OCI-LY1 (cell line): ENCODE measurements at regions not wholly inside any gene's neighbourhood (a gene's known extent, or its start where the extent isn't known, plus 50 kb on each side); places are given as distances from the start of the nearest gene placed in this dataset.
"Not testable (repeated sequence)": the region's sequence is repeated elsewhere in the genome, so short reads cannot be mapped to it uniquely, and the experiment has no call there.

Experiments used
- H2AFZ ChIP-seq: fragments of 200-600 bp; sonication (generic), shearing (Covaris generic); 2 replicates; pipeline ENCODE4 v1.6.0; 2014; ENCODE audit warnings: antibody characterized with exemption, mild to moderate bottlenecking, low read length
- H3F3A ChIP-seq: fragments of 200-600 bp; sonication (generic), shearing (Covaris generic); 2 replicates; pipeline ENCODE4 v1.6.0; 2014; ENCODE audit warnings: mild to moderate bottlenecking, antibody characterized with exemption, low read length, moderate library complexity; ENCODE audit not compliant: insufficient read depth
- H3K27ac ChIP-seq: fragments of 200-600 bp; sonication (generic); 2 replicates; pipeline ENCODE4 v1.5.1; 2014; ENCODE audit warnings: low read length, mixed run types, mild to moderate bottlenecking, low read depth; ENCODE audit not compliant: poor library complexity, severe bottlenecking
- H3K27me3 ChIP-seq: fragments of 200-600 bp; sonication (generic); 2 replicates; pipeline ENCODE4 v1.6.0; 2014; ENCODE audit warnings: antibody characterized with exemption, mild to moderate bottlenecking, low read length, moderate library complexity; ENCODE audit not compliant: insufficient read depth
- H3K36me3 ChIP-seq: fragments of 200-600 bp; sonication (generic); 2 replicates; pipeline ENCODE4 v1.6.1; 2014; ENCODE audit warnings: mild to moderate bottlenecking, antibody characterized with exemption, low read length, moderate library complexity, mixed read lengths; ENCODE audit not compliant: insufficient read depth
- H3K4me1 ChIP-seq: fragments of 200-600 bp; sonication (generic); 2 replicates; pipeline ENCODE4 v1.5.1; 2014; ENCODE audit warnings: mild to moderate bottlenecking, low read length, moderate library complexity; ENCODE audit not compliant: insufficient read depth, severe bottlenecking
- H3K4me2 ChIP-seq: fragments of 200-600 bp; sonication (generic), shearing (Covaris generic); 2 replicates; pipeline ENCODE4 v1.6.1; 2014; ENCODE audit warnings: low read length
- H3K4me3 ChIP-seq: fragments of 200-600 bp; sonication (generic); 2 replicates; pipeline ENCODE4 v1.5.1; 2014; ENCODE audit warnings: low read length, low read depth, mild to moderate bottlenecking, mixed read lengths; ENCODE audit not compliant: poor library complexity, severe bottlenecking
- H3K79me2 ChIP-seq: fragments of 200-600 bp; shearing (Covaris generic); 2 replicates; pipeline ENCODE4 v1.6.1; 2016; ENCODE audit warnings: mixed run types, low read length, mixed read lengths; ENCODE audit not compliant: insufficient read depth
- H3K9ac ChIP-seq: fragments of 200-600 bp; sonication (generic), shearing (Covaris generic); 2 replicates; pipeline ENCODE4 v1.6.1; 2014; ENCODE audit warnings: mild to moderate bottlenecking, low read length, mixed read lengths
- H3K9me2 ChIP-seq: fragments of 200-600 bp; sonication (generic), shearing (Covaris generic); 2 replicates; pipeline ENCODE4 v1.6.1; 2014; ENCODE audit warnings: low read depth, mild to moderate bottlenecking, low read length, mixed read lengths
- H3K9me3 ChIP-seq: fragments of 200-600 bp; shearing (Covaris generic); 2 replicates; pipeline ENCODE4 v1.6.1; 2014; ENCODE audit warnings: low read length, mixed read lengths
- H4K20me1 ChIP-seq: fragments of 200-600 bp; sonication (generic), shearing (Covaris generic); 2 replicates; pipeline ENCODE4 v1.6.0; 2016; ENCODE audit warnings: mild to moderate bottlenecking, low read length; ENCODE audit not compliant: insufficient read depth
- CTCF ChIP-seq: fragments of 200-600 bp; sonication (generic), shearing (Covaris generic); IDR thresholded peaks from 2 replicates; pipeline ENCODE4 v1.5.1; 2017; ENCODE audit warnings: mild to moderate bottlenecking, antibody characterized with exemption, low read length, moderate library complexity, mixed read lengths
- EZH2 ChIP-seq: fragments of 200-600 bp; sonication (generic), shearing (Covaris generic); IDR thresholded peaks from 2 replicates; pipeline ENCODE4 v1.8.0; 2017; ENCODE audit warnings: borderline replicate concordance, mixed run types, mild to moderate bottlenecking, antibody characterized with exemption, low read length, moderate library complexity, mixed read lengths

- H3K27ac ChIP-seq, result no peak overlapping the region
- no peaks in the 10 kb centered on the region for H3K9me2 ChIP-seq
- H3K4me3 ChIP-seq, result no peak overlapping the region
- no peaks in the 10 kb centered on the region for H3F3A ChIP-seq
- H3K4me1 ChIP-seq, result no peaks in the 10 kb centered on the region
- TF ChIP-seq EZH2, result no peak
- no peak overlapping the region for H2AFZ ChIP-seq
- no peaks in the 10 kb centered on the region for H3K9me3 ChIP-seq
- no peaks in the 10 kb centered on the region for H3K79me2 ChIP-seq
- H4K20me1 ChIP-seq, result no peaks in the 10 kb centered on the region
- H3K36me3 ChIP-seq, result no peaks in the 10 kb centered on the region
- no peak overlapping the region for H3K4me2 ChIP-seq
- no peaks in the 10 kb centered on the region; the same call in 1 of the 2 replicates for H3K27me3 ChIP-seq
- H3K9ac ChIP-seq, result no peak overlapping the region
These were observed 184.5 kb upstream of the KAZN start for GRCh38 chr1:14413819-14414490.

GRCh38 chr1:14415396-14415795 is 183.1 kb upstream of the KAZN start:
- H3K4me1 ChIP-seq, result no peaks in the 10 kb centered on the region
- H3K27ac ChIP-seq, result no peak overlapping the region
- no peak overlapping the region for H2AFZ ChIP-seq
- H3K4me2 ChIP-seq, result no peak overlapping the region
- H3K27me3 ChIP-seq, result no peaks in the 10 kb centered on the region; the same call in 1 of the 2 replicates
- H4K20me1 ChIP-seq, result no peaks in the 10 kb centered on the region
- H3K9me3 ChIP-seq, result no peaks in the 10 kb centered on the region
- no peak overlapping the region for H3K4me3 ChIP-seq
- TF ChIP-seq CTCF (peak; percentile 36; the same call in 1 of the 2 replicates), EZH2 (no peak)
- no peaks in the 10 kb centered on the region for H3K9me2 ChIP-seq
- no peaks in the 10 kb centered on the region for H3K36me3 ChIP-seq
- H3K9ac ChIP-seq, result no peak overlapping the region
- no peaks in the 10 kb centered on the region for H3F3A ChIP-seq
- no peaks in the 10 kb centered on the region for H3K79me2 ChIP-seq

DNA sequence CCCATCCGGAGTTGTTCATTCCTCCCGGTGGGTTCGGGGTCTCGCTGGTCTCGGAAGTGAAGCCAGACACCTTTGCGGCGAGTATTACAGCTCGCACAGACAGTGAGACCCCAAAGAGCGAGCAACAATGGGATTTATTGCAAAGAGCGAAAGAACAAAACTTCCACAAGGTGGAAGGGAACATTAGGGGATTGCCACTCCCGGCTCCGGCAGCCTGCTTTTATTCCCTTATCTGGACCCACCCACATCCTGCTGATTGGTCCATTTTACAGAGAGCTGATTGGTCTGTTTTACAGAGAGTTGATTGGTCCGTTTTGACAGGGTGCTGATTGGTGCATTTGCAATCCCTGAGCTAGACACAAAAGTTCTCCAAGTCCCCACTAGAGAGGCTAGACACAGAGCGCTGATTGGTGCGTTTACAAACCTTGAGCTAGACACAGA is 178.7 kb upstream of the KAZN start:
- not testable (repeated sequence) for H3K4me3 ChIP-seq, H3K4me2 ChIP-seq, H3K9ac ChIP-seq, H3K27me3 ChIP-seq, H3K4me1 ChIP-seq, H3K27ac ChIP-seq, H3K79me2 ChIP-seq, H2AFZ ChIP-seq, H3F3A ChIP-seq, H3K36me3 ChIP-seq, H3K9me2 ChIP-seq, H3K9me3 ChIP-seq, H4K20me1 ChIP-seq

- Histone ChIP-seq H3K79me2 (no peaks in the 10 kb centered on the region), H3K4me3 (no peak overlapping the region), H3F3A (no peaks in the 10 kb centered on the region)
These were observed 177.8 kb upstream of the KAZN start for GRCh38 chr1:14420686-14421085.

More at GRCh38 chr1:14420686-14421085, 177.8 kb upstream of the KAZN start:
- H3K4me2 ChIP-seq, result no peak overlapping the region
- no peaks in the 10 kb centered on the region for H3K9me2 ChIP-seq
- no peak overlapping the region for H3K27ac ChIP-seq
- H3K9ac ChIP-seq, result no peak overlapping the region
- H3K27me3 ChIP-seq, result no peaks in the 10 kb centered on the region
- no peaks in the 10 kb centered on the region for H3K9me3 ChIP-seq
- no peaks in the 10 kb centered on the region for H4K20me1 ChIP-seq
- no peaks in the 10 kb centered on the region for H3K4me1 ChIP-seq
- TF ChIP-seq EZH2 (no peak), CTCF (no peak)
- H3K36me3 ChIP-seq, result no peaks in the 10 kb centered on the region
- H2AFZ ChIP-seq, result no peak overlapping the region
